HG03175 (cell line): ENCODE measurements at regions not wholly inside any gene's neighbourhood (a gene's known extent, or its start where the extent isn't known, plus 50 kb on each side); places are given as distances from the start of the nearest gene placed in this dataset.

Experiments
- ATAC-seq: cut with Tn5 transposase; IDR thresholded peaks from one replicate; pipeline ENCODE4 v1.9.1; 2021; ENCODE audit warnings: mild to moderate bottlenecking, moderate library complexity; ENCODE audit not compliant: unreplicated experiment

GRCh38 chr2:9793156-9793917 lies 49.9 kb upstream of the TAF1B start:
- no peak for ATAC-seq
